HEK293 (cell line): ENCODE measurements at regions not wholly inside any gene's neighbourhood (a gene's known extent, or its start where the extent isn't known, plus 50 kb on each side); places are given as distances from the start of the nearest gene placed in this dataset.

ENCODE experiments used
- CTCF ChIA-PET: fragments of 350-600 bp; formaldehyde crosslinking; extraction: SDS; loops from one replicate; lab custom pipeline; 2021; ENCODE audit warnings: antibody characterized with exemption; lab: Yijun Ruan, JAX
- POLR2A ChIA-PET: fragments of 300-600 bp; formaldehyde crosslinking; extraction: SDS; loops from one replicate; lab custom pipeline; 2020; ENCODE audit warnings: antibody characterized with exemption, inconsistent platforms; lab: Yijun Ruan, JAX
- H3K27ac ChIP-seq: fragments of 200-500 bp; sonication (Bioruptor generic); 2 replicates; pipeline ENCODE4 v1.5.1; 2014; ENCODE audit warnings: low read depth, low read length, control low read depth, inconsistent platforms; ENCODE audit errors: extremely low read depth
- H3K36me3 ChIP-seq, 2 experiments: fragments of 200-500 bp in 1 of 2; sonication (Bioruptor generic) in 1 of 2; 1 replicate in 1 of 2; 2 replicates in 1 of 2; pipeline ENCODE4 v1.5.1; 2014 to 2017; ENCODE audit warnings: inconsistent platforms in 2 of 2, low read length in 2 of 2; ENCODE audit not compliant: control insufficient read depth in 2 of 2, insufficient read depth in 1 of 2
- H3K4me1 ChIP-seq: fragments of 200-500 bp; sonication (Bioruptor generic); 2 replicates; pipeline ENCODE4 v1.5.1; 2014; ENCODE audit warnings: mild to moderate bottlenecking, low read length, inconsistent platforms; ENCODE audit not compliant: control insufficient read depth, insufficient read depth
- H3K4me3 ChIP-seq: 2 replicates; pipeline ENCODE4 v1.5.1; 2011; ENCODE audit warnings: low read depth, mild to moderate bottlenecking, control low read depth, low read length, moderate library complexity
- H3K9me3 ChIP-seq: fragments of 200-500 bp; sonication (Bioruptor generic); 2 replicates; pipeline ENCODE4 v1.5.1; 2014; ENCODE audit warnings: low read depth, low read length, inconsistent platforms; ENCODE audit not compliant: control insufficient read depth, insufficient read depth
- GLI4 ChIP-seq: fragments of 450-650 bp; formaldehyde crosslinking; IDR thresholded peaks from 2 replicates; pipeline ENCODE4 v1.5.1; 2016; ENCODE audit warnings: missing biosample characterization, missing genetic modification characterization
- GLIS2 ChIP-seq: fragments of 450-650 bp; formaldehyde crosslinking; IDR thresholded peaks from 2 replicates; pipeline ENCODE4 v1.5.1; 2016; ENCODE audit warnings: missing biosample characterization, missing genetic modification characterization
- OSR2 ChIP-seq: fragments of 450-650 bp; formaldehyde crosslinking; IDR thresholded peaks from 2 replicates; pipeline ENCODE4 v1.5.1; 2016; ENCODE audit warnings: missing biosample characterization, missing genetic modification characterization
- PRDM2 ChIP-seq: fragments of 450-650 bp; formaldehyde crosslinking; IDR thresholded peaks from 2 replicates; pipeline ENCODE4 v1.5.1; 2016; ENCODE audit warnings: missing biosample characterization, missing genetic modification characterization, borderline replicate concordance
- REST ChIP-seq: fragments of 450-650 bp; formaldehyde crosslinking; IDR thresholded peaks from 2 replicates; pipeline ENCODE4 v1.5.1; 2016; ENCODE audit warnings: missing biosample characterization, missing genetic modification characterization
- ZBTB11 ChIP-seq: fragments of 450-650 bp; formaldehyde crosslinking; conservative IDR thresholded peaks from 2 replicates; pipeline ENCODE4 v1.5.1; 2016; ENCODE audit warnings: low read depth, missing biosample characterization, missing genetic modification characterization
- ZBTB20 ChIP-seq: fragments of 450-650 bp; formaldehyde crosslinking; IDR thresholded peaks from 2 replicates; pipeline ENCODE4 v1.5.1; 2016; ENCODE audit warnings: missing biosample characterization, missing genetic modification characterization
- ZNF214 ChIP-seq: fragments of 450-650 bp; formaldehyde crosslinking; IDR thresholded peaks from 2 replicates; pipeline ENCODE4 v1.5.1; 2017; ENCODE audit warnings: missing biosample characterization, mild to moderate bottlenecking, missing genetic modification characterization, borderline replicate concordance
- ZNF248 ChIP-seq: fragments of 450-650 bp; formaldehyde crosslinking; IDR thresholded peaks from 2 replicates; pipeline ENCODE4 v1.5.1; 2017; ENCODE audit warnings: missing biosample characterization, missing genetic modification characterization
- ZNF391 ChIP-seq: fragments of 450-650 bp; formaldehyde crosslinking; IDR thresholded peaks from 2 replicates; pipeline ENCODE4 v1.5.1; 2016; ENCODE audit warnings: low read depth, missing biosample characterization, missing genetic modification characterization, borderline replicate concordance
- ZNF404 ChIP-seq: fragments of 450-650 bp; formaldehyde crosslinking; IDR thresholded peaks from 2 replicates; pipeline ENCODE4 v1.5.1; 2017; ENCODE audit warnings: missing biosample characterization, missing genetic modification characterization
- ZNF423 ChIP-seq: fragments of 450-650 bp; formaldehyde crosslinking; IDR thresholded peaks from 2 replicates; pipeline ENCODE4 v1.5.1; 2016; ENCODE audit warnings: missing biosample characterization, missing genetic modification characterization
- ZNF549 ChIP-seq: fragments of 450-650 bp; IDR thresholded peaks from 2 replicates; pipeline ENCODE4 v1.5.1; 2018; ENCODE audit warnings: missing biosample characterization, missing genetic modification characterization, mild to moderate bottlenecking, inconsistent platforms, moderate library complexity
- ZNF610 ChIP-seq: fragments of 450-650 bp; formaldehyde crosslinking; IDR thresholded peaks from 2 replicates; pipeline ENCODE4 v1.5.1; 2016; ENCODE audit warnings: missing biosample characterization, missing genetic modification characterization, borderline replicate concordance

- TF ChIP-seq ZNF549 (no peak), PRDM2 (tag by site-specific recombination) (no peak), ZBTB11 (tag by site-specific recombination) (no peak), GLI4 (tag by site-specific recombination) (no peak), ZNF214 (tag by site-specific recombination) (no peak), GLIS2 (tag by site-specific recombination) (no peak), ZNF248 (no peak), ZNF610 (tag by site-specific recombination) (no peak), ZNF391 (tag by site-specific recombination) (no peak), ZNF423 (tag by site-specific recombination) (no peak), ZNF404 (tag by site-specific recombination) (no peak), ZBTB20 (tag by site-specific recombination) (no peak), OSR2 (tag by site-specific recombination) (no peak), REST (tag by site-specific recombination) (no peak)
- H3K4me3 ChIP-seq: no peak overlapping the region
- no peak overlapping the region for H3K27ac ChIP-seq
- ChIA-PET CTCF (no interaction called here), POLR2A (no interaction called here)
- no peaks in the 10 kb centered on the region for H3K36me3 ChIP-seq
- H3K9me3 ChIP-seq: no peaks in the 10 kb centered on the region
- no peaks in the 10 kb centered on the region for H3K4me1 ChIP-seq
Measured at GRCh38 chr1:198007011-198007410, 89.8 kb downstream of the LHX9 start.
